GM18511 (cell line): ENCODE measurements at regions not wholly inside any gene's neighbourhood (a gene's known extent, or its start where the extent isn't known, plus 50 kb on each side); places are given as distances from the start of the nearest gene placed in this dataset.
"Not testable (repeated sequence)": the region's sequence is repeated elsewhere in the genome, so short reads cannot be mapped to it uniquely, and the experiment has no call there.

ENCODE experiments used
- ATAC-seq: cut with Tn5 transposase; IDR thresholded peaks from one replicate; pipeline ENCODE4 v1.9.1; 2021; ENCODE audit warnings: mild to moderate bottlenecking, moderate library complexity; ENCODE audit not compliant: unreplicated experiment

GRCh38 chr18:30839056-30839561 lies 203.4 kb downstream of the DSC3 start:
- ATAC-seq: not testable (repeated sequence)

GRCh38 chr18:30828700-30829099 lies 213.8 kb downstream of the DSC3 start:
- no peak for ATAC-seq

- ATAC-seq: no peak
Measured at GRCh38 chr18:30819619-30820018, 222.9 kb downstream of the DSC3 start.

- no peak for ATAC-seq
Measured at GRCh38 chr18:30814446-30814845, 228.1 kb downstream of the DSC3 start.

- no peak for ATAC-seq
Measured at GRCh38 chr18:30811580-30811979, 231.0 kb downstream of the DSC3 start.

GRCh38 chr18:30810580-30810979 lies 232.0 kb downstream of the DSC3 start:
- ATAC-seq: no peak

- ATAC-seq: no peak
Measured at GRCh38 chr18:30806823-30807222, 235.7 kb downstream of the DSC3 start.

GRCh38 chr18:30800800-30801199 lies 241.7 kb downstream of the DSC3 start:
- no peak for ATAC-seq

GRCh38 chr18:30792051-30792450 lies 250.5 kb downstream of the DSC3 start:
- no peak for ATAC-seq

- not testable (repeated sequence) for ATAC-seq
Measured at GRCh38 chr18:30788411-30788991, 254.0 kb downstream of the DSC3 start.

- no peak for ATAC-seq
Measured at GRCh38 chr18:30787410-30787809, 255.1 kb downstream of the DSC3 start.

GRCh38 chr18:30781601-30782000 lies 260.9 kb downstream of the DSC3 start:
- ATAC-seq: no peak

- no peak for ATAC-seq
Measured at GRCh38 chr18:30775629-30776028, 266.9 kb downstream of the DSC3 start.

GRCh38 chr18:30772170-30772569 lies 270.4 kb downstream of the DSC3 start:
- not testable (repeated sequence) for ATAC-seq

- ATAC-seq: no peak
Measured at GRCh38 chr18:30766053-30766452, 276.5 kb downstream of the DSC3 start.

GRCh38 chr18:30765247-30765646 lies 277.3 kb downstream of the DSC3 start:
- ATAC-seq: no peak

- ATAC-seq: no peak
Measured at GRCh38 chr18:30763902-30764350, 278.6 kb downstream of the DSC3 start.

GRCh38 chr18:30754846-30755245 lies 287.7 kb downstream of the DSC3 start:
- ATAC-seq: no peak

- ATAC-seq: no peak
Measured at GRCh38 chr18:30748541-30748940, 294.0 kb downstream of the DSC3 start.

GRCh38 chr18:30746224-30746623 lies 296.3 kb downstream of the DSC3 start:
- ATAC-seq: no peak

- no peak for ATAC-seq
Measured at GRCh38 chr18:30743033-30743432, 299.5 kb downstream of the DSC3 start.

- no peak for ATAC-seq
Measured at GRCh38 chr18:30730915-30731314, 311.6 kb downstream of the DSC3 start.

GRCh38 chr18:30727849-30728248 lies 314.7 kb downstream of the DSC3 start:
- ATAC-seq: no peak
